ENCODE measurements at regions not wholly inside any gene's neighbourhood (a gene's known extent, or its start where the extent isn't known, plus 50 kb on each side); places are given as distances from the start of the nearest gene placed in this dataset.

DNA sequence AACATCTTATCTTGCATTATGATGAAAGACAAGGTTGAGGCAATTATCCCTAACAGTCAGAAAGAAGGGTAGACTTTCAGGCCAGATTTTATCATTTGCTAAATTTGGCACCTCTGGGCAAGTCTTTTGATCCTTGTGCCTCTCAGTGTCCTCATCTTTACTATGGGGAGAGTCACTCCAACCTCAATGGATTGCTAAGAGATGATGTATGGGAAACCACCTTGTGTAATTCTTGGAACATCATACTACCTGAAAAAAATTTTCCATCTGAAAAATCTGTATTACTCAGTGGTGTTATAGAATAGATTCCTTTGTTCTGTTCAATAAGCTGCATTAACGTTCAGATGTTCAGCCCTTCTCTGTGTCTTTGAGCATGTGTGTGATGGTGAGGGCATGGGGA lies 230.7 kb downstream of the TGFB2 start:
- DNase-seq (ENCODE audit: low spot score) (no peak), FAIRE-seq (no peak), ATAC-seq (no peak)
- H2AFZ ChIP-seq (ENCODE audit: low read length), result no peak overlapping the region
- H3K79me2 ChIP-seq (ENCODE audit: insufficient read depth, low read length), result no peaks in the 10 kb centered on the region
- in situ Hi-C loops (cut with HindIII; ENCODE audit: extremely low pct_ligation_motif_present, low pct_unique_long_range_greater_than_20kb), result no loop called here
- H3K27ac ChIP-seq (ENCODE audit: extremely low read length, insufficient read depth, low read length), result no peak overlapping the region
- H3K36me3 ChIP-seq (replicated peaks in 1 of 2; ENCODE audit: control insufficient read depth in 1 of 2, insufficient read depth in 2 of 2, low read length in 2 of 2), result no peaks in the 10 kb centered on the region
- H4K20me1 ChIP-seq (ENCODE audit: insufficient read depth, low read length), result no peaks in the 10 kb centered on the region
- POLR2A ChIA-PET, result no interaction called here
- 0% methylated on average over 1 of the region's 1 CpG for WGBS (ENCODE audit: low lambda C conversion rate)
- no peaks in the 10 kb centered on the region for H3K27me3 ChIP-seq (ENCODE audit: control insufficient read depth in 1 of 2, insufficient read depth in 2 of 2, low read length in 2 of 2)
- intact Hi-C loops (cut with micrococcal nuclease; ENCODE audit: unreplicated experiment), result no loop called here
- H3K9me3 ChIP-seq (ENCODE audit: low read length), result no peaks in the 10 kb centered on the region
- CTCF ChIA-PET (ENCODE audit: low intra/inter-chr PET ratio, low total read pairs), result no interaction called here
- BruUV-seq (replicated peaks), result no TSS peak
- H3K4me1 ChIP-seq (ENCODE audit: insufficient read depth, low read length), result no peaks in the 10 kb centered on the region
- H3K4me2 ChIP-seq (ENCODE audit: low read depth, low read length), result no peak overlapping the region
- H3K4me3 ChIP-seq (replicated peaks in 1 of 3; ENCODE audit: insufficient read depth in 1 of 3, low read depth in 2 of 3, low read length in 3 of 3), result no peak overlapping the region
- no peak for TF ChIP-seq CREM (IDR thresholded peaks at IDR 0.05)
- no peak for TF ChIP-seq CREM (CRISPR knock-in tag; IDR thresholded peaks at IDR 0.05)
- TF ChIP-seq HIC2 (CRISPR knock-in tag; IDR thresholded peaks at IDR 0.05; ENCODE audit: low read depth), result no peak
- TF ChIP-seq IKZF4 (CRISPR knock-in tag; IDR thresholded peaks at IDR 0.05; ENCODE audit: borderline replicate concordance, low read depth, not compliant biosample characterization), result no peak
- TF ChIP-seq, protein P1, sequence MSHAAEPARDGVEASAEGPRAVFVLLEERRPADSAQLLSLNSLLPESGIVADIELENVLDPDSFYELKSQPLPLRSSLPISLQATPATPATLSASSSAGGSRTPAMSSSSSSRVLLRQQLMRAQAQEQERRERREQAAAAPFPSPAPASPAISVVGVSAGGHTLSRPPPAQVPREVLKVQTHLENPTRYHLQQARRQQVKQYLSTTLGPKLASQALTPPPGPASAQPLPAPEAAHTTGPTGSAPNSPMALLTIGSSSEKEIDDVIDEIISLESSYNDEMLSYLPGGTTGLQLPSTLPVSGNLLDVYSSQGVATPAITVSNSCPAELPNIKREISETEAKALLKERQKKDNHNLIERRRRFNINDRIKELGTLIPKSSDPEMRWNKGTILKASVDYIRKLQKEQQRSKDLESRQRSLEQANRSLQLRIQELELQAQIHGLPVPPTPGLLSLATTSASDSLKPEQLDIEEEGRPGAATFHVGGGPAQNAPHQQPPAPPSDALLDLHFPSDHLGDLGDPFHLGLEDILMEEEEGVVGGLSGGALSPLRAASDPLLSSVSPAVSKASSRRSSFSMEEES (CRISPR knock-in tag; IDR thresholded peaks at IDR 0.05), result no peak
- TF ChIP-seq SALL1 (CRISPR knock-in tag; IDR thresholded peaks at IDR 0.05), result no peak
- no peak for TF ChIP-seq ZNF749 (CRISPR knock-in tag; IDR thresholded peaks at IDR 0.05; ENCODE audit: borderline replicate concordance)
- TF ChIP-seq HOXA5 (CRISPR knock-in tag; IDR thresholded peaks at IDR 0.05), result no peak
- TF ChIP-seq HOXA9 (CRISPR knock-in tag; IDR thresholded peaks at IDR 0.05; ENCODE audit: borderline replicate concordance), result no peak
- TF ChIP-seq PAX8 (CRISPR knock-in tag; IDR thresholded peaks at IDR 0.05; ENCODE audit: borderline replicate concordance), result no peak
- TF ChIP-seq ZNF282 (IDR thresholded peaks at IDR 0.05; ENCODE audit: partially characterized antibody), result no peak
- TF ChIP-seq ZBTB10 (CRISPR knock-in tag; IDR thresholded peaks at IDR 0.05; ENCODE audit: borderline replicate concordance), result no peak
- no peak for TF ChIP-seq SMC3 (IDR thresholded peaks at IDR 0.05; ENCODE audit: low read length)
- no peak for TF ChIP-seq ZFP36L2 (CRISPR knock-in tag; IDR thresholded peaks at IDR 0.05)
- TF ChIP-seq ZKSCAN8 (CRISPR knock-in tag; IDR thresholded peaks at IDR 0.05; ENCODE audit: borderline replicate concordance), result no peak
- H3K9ac ChIP-seq (ENCODE audit: insufficient read depth, low read depth, low read length), result no peak overlapping the region

Measured in HepG2 (cell line).